ENCODE measurements at regions not wholly inside any gene's neighbourhood (a gene's known extent, or its start where the extent isn't known, plus 50 kb on each side); places are given as distances from the start of the nearest gene placed in this dataset.

DNA sequence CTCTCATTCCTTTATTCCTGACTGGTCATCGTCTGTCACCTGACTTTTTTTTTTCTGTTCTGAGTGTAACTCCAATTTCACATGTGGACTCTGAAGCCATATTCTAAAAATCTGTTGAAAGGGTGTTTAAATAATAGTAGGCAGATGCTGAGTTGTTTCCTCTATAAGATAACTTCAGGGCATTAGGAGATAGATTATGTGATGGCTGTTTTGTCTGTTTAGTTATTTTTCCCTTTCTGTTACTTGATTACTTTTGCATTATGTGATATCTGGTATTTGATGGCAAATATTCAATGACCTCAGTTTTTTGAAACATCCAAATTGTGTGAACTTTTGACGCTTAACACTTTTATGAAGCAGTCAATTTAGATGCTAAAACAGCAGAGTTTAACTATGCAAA is 486.0 kb downstream of the BCKDHB start:
- TF ChIP-seq, protein P1, sequence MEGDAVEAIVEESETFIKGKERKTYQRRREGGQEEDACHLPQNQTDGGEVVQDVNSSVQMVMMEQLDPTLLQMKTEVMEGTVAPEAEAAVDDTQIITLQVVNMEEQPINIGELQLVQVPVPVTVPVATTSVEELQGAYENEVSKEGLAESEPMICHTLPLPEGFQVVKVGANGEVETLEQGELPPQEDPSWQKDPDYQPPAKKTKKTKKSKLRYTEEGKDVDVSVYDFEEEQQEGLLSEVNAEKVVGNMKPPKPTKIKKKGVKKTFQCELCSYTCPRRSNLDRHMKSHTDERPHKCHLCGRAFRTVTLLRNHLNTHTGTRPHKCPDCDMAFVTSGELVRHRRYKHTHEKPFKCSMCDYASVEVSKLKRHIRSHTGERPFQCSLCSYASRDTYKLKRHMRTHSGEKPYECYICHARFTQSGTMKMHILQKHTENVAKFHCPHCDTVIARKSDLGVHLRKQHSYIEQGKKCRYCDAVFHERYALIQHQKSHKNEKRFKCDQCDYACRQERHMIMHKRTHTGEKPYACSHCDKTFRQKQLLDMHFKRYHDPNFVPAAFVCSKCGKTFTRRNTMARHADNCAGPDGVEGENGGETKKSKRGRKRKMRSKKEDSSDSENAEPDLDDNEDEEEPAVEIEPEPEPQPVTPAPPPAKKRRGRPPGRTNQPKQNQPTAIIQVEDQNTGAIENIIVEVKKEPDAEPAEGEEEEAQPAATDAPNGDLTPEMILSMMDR (IDR thresholded peaks at IDR 0.05; ENCODE audit: low read depth, low read length): no peak
- TF ChIP-seq POLR2A (IDR thresholded peaks at IDR 0.05; ENCODE audit: extremely low read depth, insufficient read length) (no peak), MYC (IDR thresholded peaks at IDR 0.05; ENCODE audit: low read depth, low read length) (no peak)

Measured in NB4 (cell line).